Endodermal cell (in vitro differentiated cells): ENCODE measurements at regions not wholly inside any gene's neighbourhood (a gene's known extent, or its start where the extent isn't known, plus 50 kb on each side); places are given as distances from the start of the nearest gene placed in this dataset.
A peak's percentile ranks its signal among the peaks of the same experiment; 100 is the strongest.

ENCODE experiments used
- DNase-seq: peaks from one replicate; pipeline ENCODE4 v3.0.0-alpha.2; 2017
- H3K27ac ChIP-seq: 2 replicates; pipeline ENCODE4 v1.5.1; 2013; ENCODE audit warnings: mild to moderate bottlenecking, low read depth, low read length, moderate library complexity
- H3K27me3 ChIP-seq: 2 replicates; pipeline ENCODE4 v1.6.1; 2013; ENCODE audit warnings: mild to moderate bottlenecking, low read length, moderate library complexity; ENCODE audit not compliant: insufficient read depth, control insufficient read depth, poor library complexity, severe bottlenecking
- H3K36me3 ChIP-seq: 2 replicates; pipeline ENCODE4 v1.7.0; 2013; ENCODE audit warnings: mild to moderate bottlenecking, low read length, moderate library complexity; ENCODE audit not compliant: control insufficient read depth, insufficient read depth
- H3K4me1 ChIP-seq: one replicate; pipeline ENCODE4 v1.7.0; 2013; ENCODE audit warnings: low read length; ENCODE audit not compliant: control insufficient read depth, insufficient read depth
- H3K4me3 ChIP-seq: 2 replicates; pipeline ENCODE4 v1.5.1; 2013; ENCODE audit warnings: mild to moderate bottlenecking, low read length, moderate library complexity
- H3K9ac ChIP-seq: 2 replicates; pipeline ENCODE4 v1.6.1; 2013; ENCODE audit warnings: mild to moderate bottlenecking, low read length, moderate library complexity; ENCODE audit not compliant: poor library complexity, severe bottlenecking; ENCODE audit errors: extremely low read depth
- H3K9me3 ChIP-seq: 2 replicates; pipeline ENCODE4 v1.6.1; 2013; ENCODE audit warnings: mild to moderate bottlenecking, low read length, moderate library complexity; ENCODE audit not compliant: control insufficient read depth
- H3K27ac Mint-ChIP-seq: 2 replicates; pipeline ENCODE4 v1.8.0; 2020; ENCODE audit warnings: mixed read lengths
- H3K27me3 Mint-ChIP-seq: 2 replicates; pipeline ENCODE4 v1.8.0; 2021; ENCODE audit warnings: mild to moderate bottlenecking, mixed read lengths; ENCODE audit not compliant: insufficient read depth
- H3K36me3 Mint-ChIP-seq: 2 replicates; pipeline ENCODE4 v1.8.0; 2020; ENCODE audit warnings: low read depth, mixed read lengths
- H3K4me1 Mint-ChIP-seq: 2 replicates; pipeline ENCODE4 v1.8.0; 2020; ENCODE audit warnings: mixed read lengths
- H3K4me3 Mint-ChIP-seq: 2 replicates; pipeline ENCODE4 v1.8.0; 2020; ENCODE audit warnings: mild to moderate bottlenecking, moderate library complexity, mixed read lengths
- H3K9me3 Mint-ChIP-seq: 2 replicates; pipeline ENCODE4 v1.8.0; 2020; ENCODE audit warnings: mild to moderate bottlenecking, mixed read lengths
- WGBS, 2 experiments: methylation state at CpG; one replicate each; pipeline versions ENCODE4 v1.1.5 to v1.1.7; 2013; ENCODE audit warnings: missing lambda C conversion rate in 2 of 2, mixed read lengths in 1 of 2; ENCODE audit not compliant: insufficient coverage in 1 of 2, insufficient read length in 1 of 2; 5-methylcytosine and 5-hydroxymethylcytosine counted together
- TF ChIP-seq, protein P1 (sequence below): fragments of 200-600 bp; sonication (generic); conservative IDR thresholded peaks from 2 replicates; pipeline ENCODE4 v1.5.0; 2021; ENCODE audit warnings: antibody characterized with exemption, mild to moderate bottlenecking

- no peaks in the 10 kb centered on the region for H3K9me3 Mint-ChIP-seq
- H3K4me1 Mint-ChIP-seq, result peaks cover 11% of the 10 kb centered on the region
- TF ChIP-seq, protein P1, sequence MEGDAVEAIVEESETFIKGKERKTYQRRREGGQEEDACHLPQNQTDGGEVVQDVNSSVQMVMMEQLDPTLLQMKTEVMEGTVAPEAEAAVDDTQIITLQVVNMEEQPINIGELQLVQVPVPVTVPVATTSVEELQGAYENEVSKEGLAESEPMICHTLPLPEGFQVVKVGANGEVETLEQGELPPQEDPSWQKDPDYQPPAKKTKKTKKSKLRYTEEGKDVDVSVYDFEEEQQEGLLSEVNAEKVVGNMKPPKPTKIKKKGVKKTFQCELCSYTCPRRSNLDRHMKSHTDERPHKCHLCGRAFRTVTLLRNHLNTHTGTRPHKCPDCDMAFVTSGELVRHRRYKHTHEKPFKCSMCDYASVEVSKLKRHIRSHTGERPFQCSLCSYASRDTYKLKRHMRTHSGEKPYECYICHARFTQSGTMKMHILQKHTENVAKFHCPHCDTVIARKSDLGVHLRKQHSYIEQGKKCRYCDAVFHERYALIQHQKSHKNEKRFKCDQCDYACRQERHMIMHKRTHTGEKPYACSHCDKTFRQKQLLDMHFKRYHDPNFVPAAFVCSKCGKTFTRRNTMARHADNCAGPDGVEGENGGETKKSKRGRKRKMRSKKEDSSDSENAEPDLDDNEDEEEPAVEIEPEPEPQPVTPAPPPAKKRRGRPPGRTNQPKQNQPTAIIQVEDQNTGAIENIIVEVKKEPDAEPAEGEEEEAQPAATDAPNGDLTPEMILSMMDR, result no peak
Observed at GRCh38 chr17:6212766-6213165, 142.6 kb downstream of the WSCD1 start.

GRCh38 chr17:6209829-6210228 lies 139.7 kb downstream of the WSCD1 start:
- peaks cover 16% of the 10 kb centered on the region for H3K4me1 Mint-ChIP-seq
- TF ChIP-seq, protein P1, result no peak
- H3K9me3 Mint-ChIP-seq, result no peaks in the 10 kb centered on the region
- Histone ChIP-seq H3K27me3 (peaks cover 24% of the 10 kb centered on the region), H3K27ac (no peak overlapping the region), H3K9ac (no peak overlapping the region), H3K36me3 (no peaks in the 10 kb centered on the region), H3K9me3 (no peaks in the 10 kb centered on the region), H3K4me1 (peaks cover 11% of the 10 kb centered on the region), H3K4me3 (no peak overlapping the region)
- WGBS, 2 experiments, result 90 to 100% methylated on average over 3 to 5 of the region's 5 CpGs
- no peaks in the 10 kb centered on the region for H3K36me3 Mint-ChIP-seq
- H3K27ac Mint-ChIP-seq, result no peak overlapping the region
- peaks cover 18% of the 10 kb centered on the region for H3K27me3 Mint-ChIP-seq
- H3K4me3 Mint-ChIP-seq, result no peak overlapping the region
- no peak for DNase-seq

More at GRCh38 chr17:6212766-6213165, 142.6 kb downstream of the WSCD1 start:
- Histone ChIP-seq H3K27me3 (peaks cover 17% of the 10 kb centered on the region), H3K4me3 (no peak overlapping the region), H3K36me3 (no peaks in the 10 kb centered on the region), H3K27ac (no peak overlapping the region), H3K9me3 (no peaks in the 10 kb centered on the region), H3K4me1 (peaks cover 11% of the 10 kb centered on the region), H3K9ac (no peak overlapping the region)
- H3K27ac Mint-ChIP-seq, result no peak overlapping the region
- H3K27me3 Mint-ChIP-seq, result peaks cover 17% of the 10 kb centered on the region
- WGBS, 2 experiments, result 88 to 93% methylated on average over 4 to 5 of the region's 5 CpGs
- no peak overlapping the region for H3K4me3 Mint-ChIP-seq
- H3K36me3 Mint-ChIP-seq, result no peaks in the 10 kb centered on the region
- peak; percentile 37 for DNase-seq

DNA sequence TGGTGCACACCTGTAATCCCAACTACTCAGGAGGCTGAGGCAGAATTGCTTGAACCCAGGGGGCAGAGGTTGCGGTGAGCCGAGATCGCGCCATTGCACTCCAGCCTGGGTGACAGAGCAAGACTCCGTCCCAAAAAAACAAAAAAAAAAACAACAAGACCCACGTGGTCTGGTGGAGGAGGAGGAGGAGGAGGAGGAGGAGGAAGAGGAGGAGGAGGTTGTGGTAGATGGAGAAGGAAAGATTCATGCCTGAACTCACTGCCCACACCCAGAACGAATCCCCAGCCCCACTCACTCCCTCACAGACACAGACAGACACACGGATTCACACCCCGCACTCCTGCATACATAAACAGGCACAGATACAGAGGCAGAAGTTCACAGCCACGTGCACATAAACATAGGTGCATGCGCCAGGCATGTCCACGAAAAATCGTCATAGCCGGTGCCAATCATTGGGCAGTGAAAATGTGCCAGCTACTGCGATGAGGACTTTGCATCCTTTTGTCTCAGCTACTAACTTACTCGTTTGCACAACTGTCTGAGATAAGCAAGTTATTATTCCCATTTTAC lies 138.5 kb downstream of the WSCD1 start:
- H3K4me1 Mint-ChIP-seq, result peaks cover 16% of the 10 kb centered on the region
- no peak overlapping the region for H3K27ac ChIP-seq
- 91 to 100% methylated on average over 9 to 14 of the region's 16 CpGs for WGBS, 2 experiments
- H3K36me3 ChIP-seq, result no peaks in the 10 kb centered on the region
- H3K27me3 Mint-ChIP-seq, result peaks cover 19% of the 10 kb centered on the region
- peaks cover 11% of the 10 kb centered on the region for H3K4me1 ChIP-seq
- H3K9me3 ChIP-seq, result no peaks in the 10 kb centered on the region
- no peak overlapping the region for H3K4me3 Mint-ChIP-seq
- no peak overlapping the region for H3K4me3 ChIP-seq
- no peak overlapping the region for H3K27ac Mint-ChIP-seq
- TF ChIP-seq, protein P1, result no peak
- no peak overlapping the region for H3K9ac ChIP-seq
- no peaks in the 10 kb centered on the region for H3K36me3 Mint-ChIP-seq
- DNase-seq, result peak; percentile 20
- H3K27me3 ChIP-seq, result peaks cover 20% of the 10 kb centered on the region
- no peaks in the 10 kb centered on the region for H3K9me3 Mint-ChIP-seq
